ENCODE measurements at regions not wholly inside any gene's neighbourhood (a gene's known extent, or its start where the extent isn't known, plus 50 kb on each side); places are given as distances from the start of the nearest gene placed in this dataset.

DNA sequence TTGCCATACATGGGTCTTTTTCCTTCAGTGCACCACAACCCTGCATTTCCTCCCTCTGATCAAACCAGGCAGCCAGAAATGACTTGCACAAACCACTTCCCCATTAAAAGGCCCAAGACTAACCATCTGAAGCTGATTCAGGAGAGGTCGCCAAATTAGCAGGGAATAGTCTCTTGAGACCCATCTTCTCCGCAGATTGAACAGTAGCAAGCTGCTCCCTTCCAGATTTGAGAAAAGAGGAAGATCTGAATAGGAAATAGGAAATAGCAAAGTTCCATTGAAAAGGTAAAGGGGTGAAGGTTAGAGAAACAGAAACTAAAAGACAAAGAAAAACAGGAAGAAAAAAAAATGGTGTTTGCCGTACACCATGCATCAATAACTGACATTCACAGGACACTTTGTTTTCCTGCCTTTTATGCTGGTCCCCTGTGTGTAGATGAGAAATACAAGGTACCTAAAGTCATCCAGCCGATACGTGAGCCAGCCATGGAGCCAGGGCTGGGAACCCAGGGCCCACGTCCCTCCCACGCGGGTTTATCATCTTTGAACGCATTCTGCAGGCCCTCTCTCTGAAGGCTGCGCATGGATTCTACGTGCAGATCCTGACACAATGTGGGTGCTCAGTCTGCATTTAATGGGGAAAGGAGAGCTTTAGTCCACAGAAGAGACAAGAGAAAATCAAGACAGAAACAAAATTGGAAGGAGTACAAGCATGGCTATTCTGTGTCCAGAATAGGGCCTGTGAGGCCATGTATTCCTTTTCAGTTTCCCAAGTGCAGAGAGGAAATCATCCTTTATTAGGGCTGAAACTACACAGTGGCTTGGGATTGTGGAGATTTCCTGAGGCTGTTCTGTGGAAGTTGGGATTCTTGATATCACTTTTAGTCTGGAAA is 268.4 kb upstream of the NPVF start:
- DNase-seq (ENCODE audit: extremely low read depth in 1 of 2, low read depth in 1 of 2) = no peak

DNA sequence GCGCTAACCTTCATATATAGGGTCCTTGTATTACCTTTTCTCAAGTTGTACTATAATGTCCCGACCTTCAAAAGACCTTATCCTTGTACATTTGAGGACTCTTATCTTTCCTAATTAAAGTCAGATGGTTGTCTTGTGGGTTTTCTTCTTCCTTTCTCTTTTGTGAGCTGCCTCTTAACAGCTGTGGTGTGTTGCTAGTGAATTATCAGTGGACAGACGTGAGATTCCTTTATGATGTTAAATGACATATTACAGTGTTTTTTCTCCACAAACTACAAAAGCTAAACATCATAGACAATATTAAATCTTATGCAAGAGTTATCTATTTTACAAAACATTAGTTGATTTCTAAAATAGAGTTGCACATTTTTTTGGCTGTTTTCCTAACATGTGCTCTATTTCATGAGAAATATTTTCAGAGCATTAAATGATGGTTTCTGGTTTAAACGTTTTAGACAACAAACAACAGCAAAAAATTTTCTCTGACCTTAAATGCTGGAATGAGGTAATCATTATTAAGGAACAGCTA is 272.2 kb upstream of the NPVF start:
- no peak for DNase-seq (ENCODE audit: extremely low read depth in 1 of 2, low read depth in 1 of 2)

- no peak for DNase-seq (ENCODE audit: extremely low read depth in 1 of 2, low read depth in 1 of 2)
These were observed 275.0 kb upstream of the NPVF start for GRCh38 chr7:25503306-25503705.

DNA sequence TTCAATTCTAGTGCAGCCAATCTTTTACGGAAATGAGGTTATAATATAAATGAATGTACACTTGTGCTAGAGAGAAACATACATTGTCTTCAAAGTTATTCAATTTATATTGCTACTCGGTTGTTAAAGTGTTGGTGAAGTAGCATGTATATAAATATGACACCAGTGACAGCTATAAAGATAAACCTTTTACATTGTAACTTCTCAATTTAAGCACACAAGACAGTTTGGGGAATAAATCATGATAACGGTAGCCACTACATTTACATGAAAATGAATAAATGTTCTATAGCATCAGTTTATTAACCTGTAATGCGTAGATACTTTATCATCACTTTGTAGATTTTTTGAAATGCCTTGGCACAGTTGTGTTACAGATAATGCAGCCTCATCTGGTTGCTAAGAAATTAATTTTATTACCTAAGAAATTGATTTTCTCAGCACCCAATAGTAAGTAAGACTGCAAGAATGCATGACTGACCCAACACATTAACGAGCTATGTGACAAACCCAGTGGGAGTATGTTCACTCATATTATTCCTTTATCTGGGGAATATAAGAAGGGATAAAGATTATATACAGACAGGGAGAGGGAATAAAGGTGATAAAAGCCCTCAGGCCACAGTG is 283.9 kb upstream of the NPVF start:
- no peak for DNase-seq (ENCODE audit: extremely low read depth in 1 of 2, low read depth in 1 of 2)

- no peak for DNase-seq (ENCODE audit: extremely low read depth in 1 of 2, low read depth in 1 of 2)
These were observed 287.5 kb upstream of the NPVF start for GRCh38 chr7:25515633-25516275.

- DNase-seq (ENCODE audit: extremely low read depth in 1 of 2, low read depth in 1 of 2) = no peak
These were observed 289.6 kb upstream of the NPVF start for GRCh38 chr7:25517906-25518305.

GRCh38 chr7:25520017-25520416 is 291.7 kb upstream of the NPVF start:
- DNase-seq (ENCODE audit: extremely low read depth in 1 of 2, low read depth in 1 of 2) = no peak

DNA sequence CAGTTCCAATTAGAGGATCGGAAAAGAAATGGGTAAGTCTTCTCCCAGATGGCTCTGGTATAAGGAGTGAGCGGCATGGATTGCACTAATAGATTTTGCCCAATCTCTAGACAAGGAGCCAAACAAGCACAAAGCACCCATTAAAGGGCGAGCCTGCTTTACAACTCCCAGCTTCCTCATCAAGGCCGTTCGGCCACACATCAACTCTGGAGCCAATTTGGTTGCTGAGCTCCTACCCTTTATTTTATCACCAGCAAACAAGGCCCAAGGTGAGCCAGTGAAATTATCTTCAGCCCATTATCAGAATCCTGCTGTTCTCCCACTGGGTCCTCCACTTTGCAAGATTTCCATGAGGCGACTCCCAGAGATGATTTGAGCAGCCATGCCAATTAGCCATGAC is 292.2 kb upstream of the NPVF start:
- no peak for DNase-seq (ENCODE audit: extremely low read depth in 1 of 2, low read depth in 1 of 2)

- DNase-seq (ENCODE audit: extremely low read depth in 1 of 2, low read depth in 1 of 2) = no peak
These were observed 292.9 kb upstream of the NPVF start for GRCh38 chr7:25521236-25521635.

- DNase-seq (ENCODE audit: extremely low read depth in 1 of 2, low read depth in 1 of 2) = no peak
These were observed 294.4 kb upstream of the NPVF start for GRCh38 chr7:25522727-25523126.

GRCh38 chr7:25527665-25528170 is 299.4 kb upstream of the NPVF start:
- DNase-seq (ENCODE audit: extremely low read depth in 1 of 2, low read depth in 1 of 2) = no peak

GRCh38 chr7:25529320-25529719 is 301.0 kb upstream of the NPVF start:
- no peak for DNase-seq (ENCODE audit: extremely low read depth in 1 of 2, low read depth in 1 of 2)

DNA sequence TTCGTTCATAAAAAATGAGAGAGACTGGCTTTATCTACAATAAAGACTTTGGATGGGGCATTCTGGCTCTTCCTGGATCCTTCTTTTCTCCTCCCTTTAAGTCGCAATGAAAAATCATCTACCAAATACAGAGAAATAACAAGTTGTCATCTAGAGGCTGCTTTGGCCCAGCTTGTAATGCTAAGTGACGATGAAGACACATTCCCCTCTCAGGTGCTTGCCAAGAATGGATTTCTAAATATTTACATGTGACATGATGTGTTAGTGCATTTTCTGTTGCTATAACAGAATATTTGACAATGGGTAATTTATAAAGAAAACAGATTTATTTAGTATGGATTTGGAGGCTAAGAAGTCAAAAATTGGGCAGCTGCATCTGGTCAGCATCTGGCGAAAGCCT is 308.6 kb upstream of the NPVF start:
- DNase-seq (ENCODE audit: extremely low read depth in 1 of 2, low read depth in 1 of 2) = no peak

DNA sequence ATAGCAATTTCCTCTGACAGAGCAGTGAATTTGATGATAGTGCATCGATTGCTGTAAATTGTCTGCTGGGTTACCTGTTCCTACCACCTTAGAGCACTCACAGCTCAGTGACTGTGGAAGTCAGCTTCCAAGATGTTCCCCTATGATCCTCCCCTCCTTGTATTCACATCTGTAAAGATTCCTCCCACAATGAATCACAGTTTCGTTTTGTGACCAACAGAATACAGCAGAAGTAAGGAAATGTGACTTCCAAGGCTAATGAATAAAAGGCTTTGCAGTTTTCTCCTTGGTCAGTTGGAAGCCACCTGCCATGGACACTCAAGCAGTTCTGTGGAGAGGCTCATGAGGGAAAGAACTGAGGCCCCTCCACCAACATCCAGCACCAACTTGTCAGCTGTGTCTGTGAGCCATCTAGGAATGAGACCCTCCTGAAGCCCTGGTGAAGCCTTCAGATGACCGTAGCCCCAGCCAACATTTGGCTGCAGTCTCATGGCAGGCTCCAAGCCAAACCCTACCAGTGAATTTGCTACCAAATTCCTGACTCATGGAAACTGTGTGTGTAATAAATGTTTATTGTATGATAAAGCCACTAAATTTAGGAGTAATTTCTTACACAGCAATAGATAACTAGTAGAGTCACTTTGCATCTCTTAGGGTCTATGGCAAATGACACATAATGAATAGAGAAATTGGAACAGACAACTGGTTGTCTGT is 309.5 kb upstream of the NPVF start:
- DNase-seq (ENCODE audit: extremely low read depth in 1 of 2, low read depth in 1 of 2) = no peak

DNA sequence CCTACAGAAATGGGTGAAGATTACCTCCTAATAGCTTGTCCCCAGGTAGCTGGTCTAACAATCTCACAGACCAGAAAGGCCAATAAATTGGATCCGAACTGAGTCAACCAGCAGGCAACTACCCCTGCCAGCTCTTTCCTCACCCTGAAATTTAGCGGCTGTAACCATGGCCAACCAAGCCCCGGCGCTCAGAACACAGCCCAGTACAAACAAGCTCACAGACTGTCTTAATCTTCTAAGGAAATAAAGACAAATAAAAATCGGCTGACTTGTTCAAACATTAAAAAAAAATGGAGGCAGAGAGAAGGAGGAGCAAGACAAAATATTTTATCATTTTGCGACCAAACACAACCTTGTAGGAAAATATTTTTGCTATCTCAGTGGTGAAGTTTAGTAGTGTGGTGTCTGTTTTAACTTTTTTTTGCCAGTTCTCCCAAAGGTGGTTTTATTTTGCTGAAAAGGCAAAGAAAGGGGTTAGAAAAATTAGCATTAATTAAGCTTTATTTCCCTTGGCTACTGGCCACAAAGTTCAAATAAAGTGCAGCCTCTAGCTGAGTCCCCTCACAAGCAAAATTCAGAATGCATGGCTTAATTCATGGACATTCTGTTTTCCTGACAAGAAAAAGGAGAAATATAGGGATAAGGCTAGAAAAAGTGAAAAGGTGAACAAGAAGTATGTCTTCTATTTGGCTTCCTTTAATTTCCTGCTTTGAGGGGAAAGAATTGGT is 313.0 kb upstream of the NPVF start:
- DNase-seq (ENCODE audit: extremely low read depth in 1 of 2, low read depth in 1 of 2) = no peak

GRCh38 chr7:25541877-25542276 is 313.6 kb upstream of the NPVF start:
- no peak for DNase-seq (ENCODE audit: extremely low read depth in 1 of 2, low read depth in 1 of 2)

- DNase-seq (ENCODE audit: extremely low read depth in 1 of 2, low read depth in 1 of 2) = no peak
These were observed 314.9 kb upstream of the NPVF start for GRCh38 chr7:25543210-25543609.

DNA sequence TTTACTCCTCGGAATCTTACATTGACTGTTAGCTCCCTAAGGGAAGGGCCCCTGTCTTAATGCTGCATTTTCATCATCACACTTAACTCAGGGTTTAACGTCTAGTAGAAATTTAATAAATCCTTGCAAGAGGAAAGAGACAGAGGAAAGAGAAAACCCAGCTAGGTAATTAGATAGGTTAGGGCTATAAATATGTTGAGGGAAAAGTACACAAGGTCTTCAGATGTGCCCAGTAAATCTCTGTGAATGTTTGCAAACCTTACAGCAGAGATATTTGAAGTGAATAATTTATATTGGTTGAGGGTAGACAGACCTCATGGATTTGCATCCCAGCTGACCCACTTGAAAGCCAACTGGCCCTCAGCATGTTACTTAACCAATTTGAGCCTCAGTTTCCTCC is 315.5 kb upstream of the NPVF start:
- DNase-seq (ENCODE audit: extremely low read depth in 1 of 2, low read depth in 1 of 2) = no peak

- no peak for DNase-seq (ENCODE audit: extremely low read depth in 1 of 2, low read depth in 1 of 2)
These were observed 316.0 kb upstream of the NPVF start for GRCh38 chr7:25544254-25544653.
